Activated CD8-positive, alpha-beta T cell treated with anti-CD3 and anti-CD28 coated beads for 36 hours (primary cell): ENCODE measurements at regions not wholly inside any gene's neighbourhood (a gene's known extent, or its start where the extent isn't known, plus 50 kb on each side); places are given as distances from the start of the nearest gene placed in this dataset.

ENCODE experiments used
- ATAC-seq: fragments of 200-7000 bp; cut with Tn5 transposase; one replicate; pipeline ENCODE4 v1.10.0; 2021; ENCODE audit warnings: mild to moderate bottlenecking, moderate library complexity
- CTCF ChIA-PET: fragments of 350-600 bp; sonication (Branson Sonifier 250); formaldehyde crosslinking; loops from one replicate; lab custom pipeline; 2021; ENCODE audit warnings: antibody characterized with exemption; lab: Charles Lee
- POLR2A ChIA-PET: fragments of 350-600 bp; sonication (Branson Sonifier 250); formaldehyde crosslinking; loops from one replicate; lab custom pipeline; 2021; ENCODE audit warnings: antibody characterized with exemption; lab: Charles Lee
- DNase-seq: peaks from one replicate; pipeline ENCODE4 v3.0.0-alpha.2; 2020
- H3K27ac Mint-ChIP-seq: one replicate; pipeline ENCODE4 v1.8.0; 2021; ENCODE audit warnings: mild to moderate bottlenecking, mixed read lengths
- H3K27me3 Mint-ChIP-seq: one replicate; pipeline ENCODE4 v1.8.0; 2021; ENCODE audit warnings: mixed read lengths
- H3K36me3 Mint-ChIP-seq: one replicate; pipeline ENCODE4 v1.8.0; 2021; ENCODE audit warnings: low read depth, mixed read lengths
- H3K4me1 Mint-ChIP-seq: one replicate; pipeline ENCODE4 v1.8.0; 2021; ENCODE audit warnings: low read depth, mixed read lengths
- H3K4me3 Mint-ChIP-seq: one replicate; pipeline ENCODE4 v1.8.0; 2021; ENCODE audit warnings: mild to moderate bottlenecking, moderate library complexity, mixed read lengths
- H3K9me3 Mint-ChIP-seq: one replicate; pipeline ENCODE4 v1.8.0; 2021; ENCODE audit warnings: mixed read lengths
- CTCF ChIP-seq: fragments of 200-600 bp; IDR thresholded peaks from one replicate; pipeline ENCODE4 v1.8.0; 2022; ENCODE audit warnings: antibody characterized with exemption, mild to moderate bottlenecking
- intact Hi-C: fragments of 100-400 bp; cut with micrococcal nuclease; formaldehyde crosslinking; loops from one replicate; pipeline ENCODE4 v1.10.0; 2022

DNA sequence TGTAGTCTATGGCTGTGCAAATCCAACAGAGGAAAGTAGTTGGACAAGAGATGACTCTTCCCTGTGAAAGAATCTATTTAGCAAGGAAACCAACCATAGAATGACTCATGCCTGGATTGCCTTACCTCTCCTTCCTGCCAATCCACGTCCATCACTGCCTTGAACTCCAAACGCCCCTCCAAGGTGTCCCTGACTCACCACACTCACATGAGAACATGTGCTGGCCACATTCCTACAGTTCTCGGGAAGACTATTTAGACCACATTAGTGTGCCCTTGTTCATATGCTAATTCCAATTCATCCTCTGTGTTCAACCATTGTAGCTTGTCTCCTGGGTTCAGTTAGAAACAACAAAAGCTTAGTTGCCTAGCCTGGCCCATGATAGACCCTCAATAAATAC, 157.3 kb downstream of the SLC30A10 start:
- H3K27me3 Mint-ChIP-seq = no peaks in the 10 kb centered on the region
- TF ChIP-seq CTCF = no peak
- POLR2A ChIA-PET = no interaction called here
- no peaks in the 10 kb centered on the region for H3K36me3 Mint-ChIP-seq
- no peaks in the 10 kb centered on the region for H3K4me1 Mint-ChIP-seq
- CTCF ChIA-PET = interaction anchor here (1.0 kb wide), 1 partner anchor 29 kb away, joined by 3 read pairs; no protein-coding TSS in a partner anchor
- peaks cover 12% of the 10 kb centered on the region for H3K9me3 Mint-ChIP-seq
- no peak overlapping the region for H3K27ac Mint-ChIP-seq
- ATAC-seq = no peak
- intact Hi-C loops = no loop called here
- H3K4me3 Mint-ChIP-seq = no peak overlapping the region
- no peak for DNase-seq

- intact Hi-C loops = no loop called here
- H3K36me3 Mint-ChIP-seq = no peaks in the 10 kb centered on the region
- DNase-seq = no peak
- H3K4me1 Mint-ChIP-seq = no peaks in the 10 kb centered on the region
- ChIA-PET POLR2A (no interaction called here), CTCF (no interaction called here)
- H3K9me3 Mint-ChIP-seq = peaks cover 3% of the 10 kb centered on the region
- H3K27me3 Mint-ChIP-seq = peaks cover 2% of the 10 kb centered on the region
- H3K27ac Mint-ChIP-seq = no peak overlapping the region
- no peak overlapping the region for H3K4me3 Mint-ChIP-seq
- no peak for ATAC-seq
- TF ChIP-seq CTCF = no peak
Measured at GRCh38 chr1:219763321-219763720, 150.4 kb upstream of the ZC3H11B start.

- H3K4me1 Mint-ChIP-seq = no peaks in the 10 kb centered on the region
- H3K27ac Mint-ChIP-seq = no peak overlapping the region
- H3K9me3 Mint-ChIP-seq = no peaks in the 10 kb centered on the region
- H3K4me3 Mint-ChIP-seq = no peak overlapping the region
- no peaks in the 10 kb centered on the region for H3K36me3 Mint-ChIP-seq
- TF ChIP-seq CTCF = no peak
- ATAC-seq (no peak), DNase-seq (no peak)
- POLR2A ChIA-PET = no interaction called here
- peaks cover 2% of the 10 kb centered on the region for H3K27me3 Mint-ChIP-seq
- CTCF ChIA-PET = no interaction called here
- intact Hi-C loops = no loop called here
Measured at GRCh38 chr1:219761208-219761860, 148.4 kb upstream of the ZC3H11B start.

- no peaks in the 10 kb centered on the region for H3K36me3 Mint-ChIP-seq
- ATAC-seq (no peak), DNase-seq (no peak)
- no peaks in the 10 kb centered on the region for H3K9me3 Mint-ChIP-seq
- H3K27me3 Mint-ChIP-seq = peaks cover 2% of the 10 kb centered on the region
- ChIA-PET POLR2A (no interaction called here), CTCF (no interaction called here)
- H3K4me3 Mint-ChIP-seq = no peak overlapping the region
- H3K4me1 Mint-ChIP-seq = no peaks in the 10 kb centered on the region
- no peak for TF ChIP-seq CTCF
- intact Hi-C loops = no loop called here
- H3K27ac Mint-ChIP-seq = no peak overlapping the region
Measured at GRCh38 chr1:219759095-219759494, 146.2 kb upstream of the ZC3H11B start.

DNA sequence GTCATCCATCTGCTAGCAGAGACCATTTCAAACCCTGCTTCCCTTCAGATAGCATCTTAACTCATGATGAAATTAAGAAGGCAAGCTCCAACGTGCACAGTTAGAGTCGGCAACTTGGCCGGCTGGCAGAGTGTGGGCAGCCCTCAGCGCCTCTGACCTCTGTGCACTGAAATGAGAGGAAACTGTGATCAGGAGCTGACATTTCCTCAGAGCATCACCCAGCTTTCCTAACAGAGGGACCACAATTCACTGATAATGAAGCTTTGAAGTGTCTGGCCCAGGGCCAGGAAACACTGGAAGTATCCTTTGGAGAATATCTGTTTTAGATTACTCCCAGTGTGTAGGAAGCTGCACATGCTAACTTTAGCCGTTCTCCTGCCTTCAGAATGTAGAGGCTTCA, 145.0 kb upstream of the ZC3H11B start:
- Mint-ChIP-seq H3K27me3 (peaks cover 2% of the 10 kb centered on the region), H3K9me3 (no peaks in the 10 kb centered on the region)
- CTCF ChIA-PET = no interaction called here

More for the DNA sequence above, 145.0 kb upstream of the ZC3H11B start:
- intact Hi-C loops = no loop called here
- ATAC-seq = no peak
- H3K36me3 Mint-ChIP-seq = no peaks in the 10 kb centered on the region
- no peaks in the 10 kb centered on the region for H3K4me1 Mint-ChIP-seq
- no peak for DNase-seq
- H3K27ac Mint-ChIP-seq = no peak overlapping the region
- TF ChIP-seq CTCF = no peak
- POLR2A ChIA-PET = no interaction called here
- no peak overlapping the region for H3K4me3 Mint-ChIP-seq
